Stimulated activated CD4-positive, alpha-beta T cell treated with anti-CD3 and anti-CD28 coated beads, Interleukin-4, amount 100 ng/mL, for 24 hours (primary cell): ENCODE measurements at regions not wholly inside any gene's neighbourhood (a gene's known extent, or its start where the extent isn't known, plus 50 kb on each side); places are given as distances from the start of the nearest gene placed in this dataset.

Experiments
- DNase-seq: peaks from one replicate; pipeline ENCODE4 v3.0.0-alpha.2; 2020

DNA sequence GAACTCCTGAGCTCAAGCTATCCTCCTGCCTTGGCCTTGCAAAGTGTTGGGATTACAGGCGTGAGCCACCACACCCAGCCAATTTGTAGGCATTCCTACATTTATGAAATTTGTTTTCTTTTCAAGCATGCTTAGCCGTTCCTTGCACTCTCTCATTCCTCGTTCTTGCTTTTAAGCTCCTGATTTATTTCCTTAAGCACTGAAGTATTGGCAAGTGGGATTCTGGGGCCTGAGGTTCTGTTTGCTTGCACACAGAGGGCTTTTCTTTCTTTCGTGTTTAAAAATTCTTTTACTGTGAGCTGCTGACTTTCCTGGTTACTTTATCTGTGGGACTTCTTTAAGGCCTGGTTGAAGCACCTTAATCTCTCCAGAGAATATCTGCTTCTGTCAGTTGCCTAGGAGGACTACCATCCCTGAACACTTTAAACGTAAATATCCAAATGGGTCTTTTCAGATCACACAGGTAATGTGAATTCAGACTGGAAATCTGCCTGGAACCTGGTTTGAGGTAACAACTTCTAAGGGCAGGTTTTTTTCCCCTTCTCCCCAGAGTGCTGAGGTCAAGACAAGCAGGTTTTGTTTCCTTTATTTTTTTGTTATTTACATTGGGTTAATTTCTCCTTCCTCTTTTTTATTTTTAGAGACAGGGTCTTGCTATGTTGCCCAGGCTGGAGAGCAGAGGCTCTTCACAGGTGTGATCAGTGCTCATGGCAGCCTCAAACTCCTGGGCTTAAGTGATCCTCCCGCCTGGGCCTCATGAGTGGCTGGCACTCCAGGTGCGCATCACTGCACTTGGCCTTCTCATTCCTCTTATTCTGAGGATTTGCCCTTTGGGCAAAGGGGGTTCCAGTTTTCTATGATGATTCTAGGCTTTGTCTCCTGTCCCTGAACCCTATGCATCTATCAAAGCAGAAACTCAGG, 102.9 kb downstream of the PFKFB3 start:
- no peak for DNase-seq

DNA sequence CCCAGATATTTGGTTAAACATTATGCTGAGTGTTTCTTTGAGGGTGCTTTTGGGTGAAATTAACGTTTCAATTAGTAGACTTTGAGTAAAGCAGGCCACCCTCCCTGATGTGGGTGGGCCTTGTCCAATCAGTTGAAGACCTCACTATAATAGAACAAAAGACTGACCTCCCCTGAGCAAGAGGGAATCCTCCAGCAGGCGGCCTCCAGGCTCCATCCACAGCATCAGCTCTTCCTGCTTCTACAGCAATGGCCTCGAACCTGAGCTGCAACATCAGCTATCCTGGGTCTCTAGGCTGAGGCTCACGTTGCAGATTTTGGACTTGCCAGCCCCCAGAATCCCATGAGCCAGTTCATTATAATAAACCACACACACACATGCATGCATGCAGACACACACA, 104.2 kb downstream of the PFKFB3 start:
- DNase-seq, result no peak

DNA sequence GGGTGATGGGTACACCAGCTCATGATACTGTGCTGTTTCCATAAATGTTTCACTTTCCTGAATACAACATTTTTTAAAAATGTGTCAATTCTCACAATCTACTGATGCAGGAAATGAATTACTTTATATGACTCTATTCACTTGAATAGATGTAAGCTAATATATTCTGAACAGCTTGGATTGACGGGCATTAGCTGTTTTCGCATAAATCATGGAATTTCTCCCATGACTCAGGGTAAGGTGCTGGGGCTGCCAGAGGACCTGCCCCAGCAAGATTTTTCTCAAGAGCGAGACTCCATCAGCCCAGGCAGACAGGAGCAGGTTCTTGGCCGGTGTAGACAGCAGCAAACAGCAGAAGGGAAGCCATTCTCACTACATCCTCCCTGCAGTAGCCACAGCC, 107.1 kb downstream of the PFKFB3 start:
- DNase-seq, result no peak

DNA sequence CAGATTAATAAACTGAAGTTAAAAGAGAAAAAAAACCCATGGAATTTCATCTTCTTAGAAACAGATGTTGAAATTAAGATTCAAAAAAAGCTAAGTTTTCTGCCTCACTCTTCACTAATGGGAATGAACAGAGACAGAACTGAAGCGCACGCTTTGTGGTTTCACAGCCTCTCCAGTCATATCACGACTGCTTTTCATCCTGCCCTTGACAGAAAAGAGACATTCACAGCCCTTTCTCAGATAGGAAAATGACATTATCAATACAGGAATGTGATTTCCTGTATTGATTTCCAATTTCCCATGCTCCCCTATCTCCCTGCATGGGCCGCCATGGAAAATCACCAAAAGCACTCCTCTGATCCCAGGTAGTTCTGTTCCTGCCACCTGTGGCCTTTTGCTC, 108.2 kb downstream of the PFKFB3 start:
- no peak for DNase-seq

DNA sequence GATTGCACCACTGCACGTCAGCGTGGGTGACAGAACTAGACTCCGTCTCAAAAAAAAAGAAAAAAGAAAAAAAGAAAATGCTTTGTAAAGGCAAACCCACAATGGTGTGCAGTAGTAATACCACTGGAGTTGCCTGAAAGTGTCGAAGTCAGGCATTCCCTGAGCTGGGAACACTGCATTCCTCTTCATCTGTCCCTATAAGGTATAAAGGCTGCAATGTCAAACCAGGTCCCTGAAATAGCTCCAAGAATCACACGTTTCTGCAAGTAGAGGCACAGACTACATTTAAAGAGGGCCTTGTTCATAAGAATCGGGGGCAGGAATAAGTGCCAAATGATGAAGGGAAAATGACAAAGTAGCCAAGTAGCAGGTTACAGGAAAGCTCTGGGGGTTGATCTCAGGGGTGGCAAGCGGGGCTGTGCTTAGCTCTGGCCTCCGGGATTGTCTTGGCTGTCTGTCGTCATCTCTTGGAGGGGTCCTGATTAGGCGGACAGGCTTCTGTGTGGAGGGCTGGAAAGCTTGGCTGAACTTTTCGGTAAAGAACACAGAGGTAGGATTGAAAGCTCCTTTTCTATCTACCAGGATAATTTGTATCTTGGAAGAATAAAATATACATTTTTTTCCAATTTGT, 109.1 kb downstream of the PFKFB3 start:
- no peak for DNase-seq

DNA sequence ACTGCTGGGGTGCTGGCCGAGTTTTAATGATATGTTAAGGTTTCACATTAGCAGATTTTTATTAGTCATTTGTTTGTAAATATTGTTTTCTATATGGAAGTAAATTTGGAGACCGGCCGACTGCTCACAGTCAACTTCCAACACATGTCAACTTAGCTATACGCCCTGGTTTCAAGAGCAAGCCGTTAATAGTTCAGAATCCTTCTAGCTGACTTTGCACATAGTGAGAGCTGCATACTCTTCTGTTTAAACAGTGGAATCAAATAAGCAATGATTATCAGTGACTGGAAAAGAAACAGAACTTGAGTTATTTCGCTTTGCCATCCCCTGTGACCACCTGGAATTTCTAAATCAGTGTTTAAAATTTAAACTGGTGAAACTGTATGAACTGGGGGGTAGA, 109.9 kb downstream of the PFKFB3 start:
- no peak for DNase-seq

DNA sequence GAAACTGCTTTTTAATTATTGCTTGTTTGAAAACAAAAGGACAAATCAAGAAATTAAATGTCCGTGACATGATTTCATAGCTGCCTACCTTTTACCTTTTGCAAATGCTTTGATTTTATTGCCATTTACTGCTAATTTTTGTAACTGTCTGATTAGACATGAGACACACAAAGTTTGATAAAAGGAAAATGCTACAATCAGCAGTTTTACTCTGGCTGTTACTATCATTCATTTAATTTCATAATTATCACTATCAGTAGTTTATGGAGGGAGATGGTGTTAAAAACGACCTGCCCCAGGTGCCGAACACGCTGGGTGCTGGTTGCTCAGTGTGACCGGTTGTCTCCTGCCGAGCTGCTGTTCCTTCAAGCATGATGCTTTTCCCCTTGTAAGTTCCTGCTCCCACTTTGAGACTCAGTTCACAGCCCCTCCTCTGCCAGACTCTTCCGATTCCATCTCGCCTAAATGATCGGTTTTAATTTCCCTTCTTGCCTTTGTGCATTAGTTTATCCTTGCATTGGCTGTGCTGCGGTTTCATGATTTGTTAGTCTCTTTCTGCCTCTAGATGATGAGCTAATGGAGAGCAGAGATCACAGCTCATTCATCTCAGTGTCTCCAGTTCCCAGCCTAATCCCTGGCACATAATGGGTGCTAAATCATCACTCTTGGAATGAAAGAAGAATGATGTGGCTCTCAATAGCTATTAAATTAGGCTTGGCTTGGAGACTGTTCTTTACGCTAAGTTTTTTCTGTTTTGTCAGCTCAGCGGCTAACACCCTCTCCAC, 110.6 kb downstream of the PFKFB3 start:
- DNase-seq, result no peak

DNA sequence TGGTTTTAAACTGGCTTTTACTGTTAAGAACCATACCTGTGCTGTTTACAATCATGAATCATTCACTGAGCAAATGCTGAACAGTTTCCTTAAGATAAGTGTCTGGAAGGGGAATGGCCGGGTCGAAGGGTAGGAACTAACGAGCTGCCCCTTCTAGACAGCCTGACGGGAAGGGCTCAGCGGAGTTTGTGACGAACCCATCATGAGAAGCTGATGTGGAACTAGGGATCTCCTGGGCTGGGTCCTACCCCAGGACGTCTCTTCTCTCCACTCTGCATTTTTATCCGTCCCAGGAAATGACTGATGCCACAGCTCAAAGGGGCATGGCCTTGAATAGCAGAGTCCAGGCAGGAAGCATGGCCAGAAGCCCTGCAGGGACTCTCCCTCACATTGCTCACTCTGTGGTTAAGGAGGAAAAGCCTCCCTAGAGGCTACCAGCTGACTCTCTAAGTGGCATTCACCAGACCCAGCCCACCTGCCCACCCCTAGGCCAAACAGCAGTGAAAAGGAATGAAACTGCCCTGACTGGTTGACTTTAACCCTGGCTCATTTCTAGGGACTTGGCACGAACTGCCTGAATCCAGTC, 112.0 kb downstream of the PFKFB3 start:
- no peak for DNase-seq

DNA sequence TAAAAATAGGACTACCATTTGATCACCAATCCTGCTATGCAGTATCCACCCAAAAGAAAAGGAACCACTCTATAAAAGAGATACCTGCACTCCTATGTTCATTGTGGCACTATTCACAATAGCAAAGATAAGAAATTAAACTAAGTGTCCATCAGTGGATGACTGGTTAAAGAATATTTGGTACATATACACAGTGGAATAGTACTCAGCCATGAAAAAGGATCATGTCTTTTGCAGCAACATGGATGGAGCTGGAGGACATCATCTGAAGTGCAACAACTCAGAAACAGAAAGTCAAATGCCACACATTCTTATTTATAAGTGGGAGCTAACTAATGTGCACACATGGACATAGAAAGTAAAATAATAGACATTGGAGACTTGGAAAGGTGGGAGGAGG, 116.4 kb downstream of the PFKFB3 start:
- DNase-seq, result no peak

DNA sequence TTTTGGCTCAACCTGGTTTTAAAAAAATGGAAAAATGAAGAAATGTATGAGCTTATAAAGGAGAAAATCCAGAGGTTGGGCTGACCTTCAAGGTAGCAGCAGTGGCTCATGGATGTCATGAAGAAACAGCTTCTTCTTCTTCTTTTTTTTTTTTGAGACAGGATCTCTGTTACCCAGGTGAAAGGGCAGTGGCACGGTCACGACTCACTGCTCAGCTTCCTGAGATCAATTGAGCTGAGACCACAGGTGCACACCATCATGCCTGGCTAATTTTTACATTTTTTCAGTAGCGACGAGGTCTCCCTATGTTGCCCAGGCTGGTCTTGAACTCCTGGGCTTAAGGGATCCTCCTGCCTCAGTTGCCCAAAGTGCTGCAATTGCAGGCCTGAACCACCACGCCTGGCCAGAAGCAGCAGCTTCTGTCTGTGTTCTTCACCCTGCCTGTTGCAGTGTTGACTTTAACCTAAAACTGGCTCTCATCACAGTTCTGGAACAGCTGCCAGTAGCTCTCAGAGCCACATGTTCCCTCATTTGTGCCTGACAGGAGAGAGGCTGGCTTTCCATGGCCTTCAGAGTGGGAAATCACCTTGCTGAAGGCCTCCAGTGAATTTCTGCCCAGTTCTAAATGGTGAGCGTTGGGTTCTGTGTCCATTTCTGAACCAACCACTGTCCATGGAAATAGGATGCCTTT, 117.7 kb downstream of the PFKFB3 start:
- no peak for DNase-seq

DNA sequence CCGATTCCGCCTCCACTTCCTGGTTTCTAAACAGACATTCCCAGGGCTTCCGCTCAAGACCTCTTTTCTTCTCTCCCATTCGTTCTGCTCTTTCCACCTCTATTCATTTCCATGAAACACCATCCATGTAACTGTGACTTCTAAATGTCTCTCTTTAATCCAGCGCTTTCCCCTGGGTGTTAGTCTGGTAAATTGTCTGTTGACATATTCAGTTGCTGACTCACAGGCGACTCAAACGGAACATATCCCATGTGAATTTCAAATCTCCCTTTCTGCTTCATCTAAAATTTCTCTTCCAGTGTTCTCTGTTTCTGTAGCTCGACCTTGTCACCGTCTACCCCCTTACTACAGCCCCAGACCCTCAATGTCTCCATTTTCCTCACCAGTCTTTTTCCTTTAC, 119.1 kb downstream of the PFKFB3 start:
- no peak for DNase-seq

DNA sequence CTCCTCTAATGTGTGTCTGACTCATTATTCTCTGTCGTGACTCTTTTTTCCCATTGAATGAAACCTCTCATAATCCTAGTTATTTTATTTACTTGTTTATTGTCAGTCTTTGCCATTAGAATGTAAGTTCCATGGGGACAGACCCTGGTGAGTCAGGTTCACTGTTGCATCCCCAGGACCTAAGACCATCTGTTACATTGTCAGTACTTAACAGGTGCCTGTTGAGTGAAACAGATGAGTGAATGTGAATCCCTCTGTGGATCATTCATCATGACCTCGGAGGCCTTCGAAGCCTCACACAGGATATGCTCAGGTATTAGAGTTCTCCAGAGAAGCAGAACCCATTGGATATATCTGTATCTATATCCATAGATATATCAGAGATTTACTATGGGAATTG, 120.1 kb downstream of the PFKFB3 start:
- no peak for DNase-seq

DNA sequence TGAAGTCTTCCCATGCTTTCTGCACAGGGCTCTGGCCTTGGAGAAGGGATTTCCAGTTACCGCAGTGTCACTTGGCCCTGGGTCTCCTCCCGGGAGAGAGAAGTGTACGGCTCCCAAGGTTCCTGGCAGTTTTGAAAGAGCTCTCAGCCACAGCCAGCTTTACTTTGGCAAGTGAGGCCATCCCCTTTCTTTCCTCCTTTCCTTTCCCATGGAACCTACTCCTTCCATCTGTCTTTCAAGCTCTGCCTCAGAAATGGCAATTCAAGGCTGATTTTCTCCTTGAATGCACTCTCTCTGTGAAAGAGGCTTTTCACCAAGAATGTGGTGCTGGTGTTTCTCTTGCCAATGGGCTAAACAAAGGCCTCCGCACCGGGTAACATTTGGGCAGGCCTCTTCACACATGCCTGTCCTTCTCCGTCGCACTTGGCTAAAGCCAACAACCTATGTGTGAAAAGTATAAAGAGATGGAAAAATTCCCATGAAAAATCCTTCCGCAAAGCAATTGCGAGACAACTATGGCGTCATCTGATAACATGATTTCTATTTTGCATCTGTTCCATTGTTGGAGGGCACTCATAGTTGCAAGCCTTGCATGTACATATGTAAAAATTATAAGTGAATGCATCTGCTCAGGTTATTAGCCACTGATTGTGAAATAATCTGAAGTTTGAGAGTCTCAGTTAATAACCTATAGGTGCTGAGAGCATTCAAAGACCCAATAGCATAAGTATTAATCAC, 125.4 kb downstream of the PFKFB3 start:
- DNase-seq, result no peak

DNA sequence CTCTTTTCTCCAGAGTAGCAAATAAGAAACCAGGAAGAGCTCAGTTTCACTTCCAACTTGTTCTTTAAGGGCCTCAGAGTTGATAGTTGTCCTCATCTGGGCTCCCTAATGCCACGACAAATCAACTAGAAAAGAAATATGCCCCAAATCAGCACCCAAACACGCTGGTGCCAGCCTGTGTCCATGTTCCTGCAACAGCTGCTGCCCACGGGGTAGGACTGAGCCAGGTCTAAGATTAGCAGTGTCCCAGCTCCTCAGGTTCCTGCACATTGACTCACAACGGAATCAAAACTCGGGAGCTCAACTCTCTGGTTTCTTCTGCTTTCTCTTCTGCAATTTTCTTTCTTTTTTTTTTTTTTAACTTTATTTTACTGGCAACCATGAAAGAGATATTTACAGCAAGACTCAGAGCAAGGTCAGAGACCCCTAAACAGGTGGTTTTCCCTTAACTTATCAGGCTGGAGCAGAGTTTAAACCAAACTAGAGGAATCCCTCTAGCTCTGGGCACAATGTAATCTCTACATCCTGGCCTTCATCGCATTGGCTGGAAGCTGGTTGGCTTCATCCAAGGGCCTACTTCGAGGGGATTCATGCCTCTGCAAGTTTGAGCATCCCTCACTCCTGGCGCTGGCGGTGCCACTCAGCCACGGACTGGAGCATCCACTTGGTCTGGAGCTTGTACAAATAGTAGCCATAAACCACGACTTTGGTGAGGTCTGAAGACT, 126.1 kb downstream of the PFKFB3 start:
- no peak for DNase-seq

DNA sequence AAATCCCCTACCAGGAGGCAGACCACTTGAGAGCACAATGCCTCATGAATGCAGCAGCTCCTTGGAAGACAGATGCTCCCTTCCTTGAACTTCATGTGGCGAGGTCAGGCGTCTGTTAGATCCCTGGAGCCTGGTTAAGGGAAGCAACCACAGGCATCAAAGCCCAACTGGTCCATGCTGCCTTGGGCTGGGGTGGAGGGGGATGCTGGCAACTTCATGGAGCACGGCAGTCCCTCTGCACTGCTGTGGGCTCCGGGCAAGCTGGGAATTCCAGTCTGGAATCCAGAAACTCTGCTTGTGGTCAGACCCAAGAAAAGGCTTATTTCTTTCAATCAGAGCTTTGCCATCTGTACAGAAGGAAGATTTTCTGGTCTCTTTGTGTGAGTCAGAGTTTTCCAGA, 130.4 kb downstream of the PFKFB3 start:
- no peak for DNase-seq

DNA sequence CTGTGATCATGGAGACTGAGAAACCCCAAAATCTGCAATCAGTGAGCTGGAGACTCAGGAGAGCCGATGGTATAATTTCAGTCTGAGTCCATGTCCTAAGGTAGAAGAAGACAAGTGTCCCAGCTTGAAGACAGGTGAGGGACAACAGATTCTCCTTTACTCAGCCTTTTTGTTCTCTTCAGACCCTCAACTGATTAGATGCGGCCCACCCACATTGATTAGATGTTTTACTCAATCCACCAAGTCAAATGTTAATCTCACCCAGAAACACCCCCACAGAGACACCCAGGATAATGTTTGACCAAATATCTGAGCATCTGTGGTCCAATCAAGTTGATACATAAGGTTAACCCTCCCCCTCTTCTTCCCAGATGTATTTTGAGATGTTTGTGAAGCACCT, 131.2 kb downstream of the PFKFB3 start:
- no peak for DNase-seq

DNA sequence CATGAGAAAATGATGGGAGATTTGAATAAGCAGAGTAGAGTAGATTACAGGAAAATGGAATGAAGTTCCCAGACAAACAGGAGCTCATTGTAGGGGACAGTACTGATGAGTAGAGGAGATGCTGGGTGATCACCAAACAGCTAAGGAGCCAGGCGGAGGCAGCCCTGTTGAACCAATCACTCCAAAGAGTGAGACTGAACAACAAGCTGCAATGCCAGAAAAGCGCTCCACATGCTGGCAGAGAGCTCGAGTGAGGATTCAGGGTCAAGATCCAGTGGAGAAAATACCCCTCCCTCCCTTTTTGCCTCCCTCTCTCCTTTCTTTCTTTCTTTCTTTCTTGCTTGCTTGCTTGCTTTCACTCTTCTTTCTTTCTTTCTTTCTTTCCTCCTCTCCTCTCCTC, 133.3 kb downstream of the PFKFB3 start:
- DNase-seq, result no peak

DNA sequence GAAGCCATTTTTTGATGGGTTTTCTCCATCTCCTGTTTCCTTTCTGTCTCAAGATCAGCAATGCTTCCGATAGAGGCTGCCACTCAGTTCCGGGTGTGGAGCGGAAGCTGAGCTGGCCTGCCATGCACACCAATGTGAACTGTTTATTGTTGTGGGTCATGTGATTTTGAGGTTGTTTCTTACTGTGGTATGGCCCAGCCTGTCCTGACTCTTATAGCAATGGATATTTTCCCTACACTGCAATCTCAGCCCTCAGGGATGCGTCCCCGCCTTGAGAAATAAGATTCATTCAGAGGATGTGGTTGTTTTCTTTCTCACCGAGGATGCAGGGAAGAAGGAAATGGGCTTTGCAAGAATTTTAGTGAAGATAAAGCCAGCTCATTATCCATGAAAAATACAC, 134.7 kb downstream of the PFKFB3 start:
- DNase-seq, result no peak

DNA sequence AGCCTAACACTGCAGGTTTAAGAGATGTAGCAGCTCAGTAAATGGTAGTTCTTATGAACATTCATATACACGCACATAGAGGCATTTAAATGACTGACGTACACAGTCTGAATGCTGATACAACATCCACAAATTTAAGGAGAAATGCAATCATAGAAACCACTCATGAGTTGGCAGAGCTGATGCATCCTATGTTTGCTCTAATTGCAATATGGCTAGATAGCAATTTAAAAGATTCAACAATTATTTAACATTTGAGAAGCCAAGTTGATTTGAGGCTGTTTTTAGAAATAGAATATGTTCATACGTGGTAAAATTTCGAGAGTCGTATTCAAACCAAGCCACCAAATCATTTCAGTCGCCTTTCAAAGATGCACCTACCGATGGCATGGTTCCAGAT, 135.6 kb downstream of the PFKFB3 start:
- no peak for DNase-seq

DNA sequence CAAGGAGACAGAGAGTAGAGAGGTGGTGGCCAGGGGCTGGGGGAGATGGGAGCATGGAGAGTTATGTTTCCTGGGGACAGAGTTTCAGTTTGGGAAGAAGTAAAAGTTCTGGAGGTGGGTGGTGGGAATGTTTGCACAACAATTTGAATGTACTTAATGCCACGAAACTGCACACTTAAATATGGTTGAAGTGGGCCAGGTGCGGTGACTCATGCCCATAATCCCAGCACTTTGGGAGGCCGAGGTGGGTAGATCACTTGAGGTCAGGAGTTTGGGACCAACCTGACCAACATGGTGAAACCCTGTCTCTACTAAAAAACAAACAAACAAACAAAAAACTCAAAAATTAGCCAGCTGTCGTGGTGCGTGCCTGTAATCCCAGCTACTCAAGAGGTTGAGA, 137.2 kb downstream of the PFKFB3 start:
- no peak for DNase-seq

DNA sequence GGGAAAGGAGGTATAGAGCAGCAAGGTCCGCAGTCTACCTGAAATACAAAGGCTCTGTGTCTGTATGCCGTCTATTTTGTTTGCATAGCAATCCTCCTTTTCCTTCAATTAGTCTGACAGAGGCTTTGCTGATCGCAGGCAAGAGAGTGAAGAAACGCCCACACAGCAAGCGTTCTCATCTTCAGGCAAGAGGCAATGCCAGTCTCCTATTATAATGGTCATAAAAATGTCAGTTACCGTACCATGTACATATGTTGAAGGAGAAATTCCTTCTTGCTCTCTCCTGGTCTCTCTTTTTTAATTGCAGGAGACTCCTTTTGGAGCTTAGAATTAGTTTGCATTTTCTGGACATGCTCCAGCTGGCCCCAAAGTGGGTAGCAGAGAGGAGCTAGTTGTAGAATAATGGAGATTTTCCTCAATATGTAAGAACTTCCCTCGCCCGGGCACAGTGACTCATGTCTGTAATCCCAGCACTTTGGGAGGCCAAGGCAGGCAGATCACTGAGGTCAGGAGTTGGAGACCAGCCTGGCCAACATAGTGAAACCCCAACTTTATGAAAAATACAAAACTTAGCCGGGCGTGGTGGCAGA, 139.5 kb downstream of the PFKFB3 start:
- no peak for DNase-seq
